ENCODE measurements at regions not wholly inside any gene's neighbourhood (a gene's known extent, or its start where the extent isn't known, plus 50 kb on each side); places are given as distances from the start of the nearest gene placed in this dataset.

DNA sequence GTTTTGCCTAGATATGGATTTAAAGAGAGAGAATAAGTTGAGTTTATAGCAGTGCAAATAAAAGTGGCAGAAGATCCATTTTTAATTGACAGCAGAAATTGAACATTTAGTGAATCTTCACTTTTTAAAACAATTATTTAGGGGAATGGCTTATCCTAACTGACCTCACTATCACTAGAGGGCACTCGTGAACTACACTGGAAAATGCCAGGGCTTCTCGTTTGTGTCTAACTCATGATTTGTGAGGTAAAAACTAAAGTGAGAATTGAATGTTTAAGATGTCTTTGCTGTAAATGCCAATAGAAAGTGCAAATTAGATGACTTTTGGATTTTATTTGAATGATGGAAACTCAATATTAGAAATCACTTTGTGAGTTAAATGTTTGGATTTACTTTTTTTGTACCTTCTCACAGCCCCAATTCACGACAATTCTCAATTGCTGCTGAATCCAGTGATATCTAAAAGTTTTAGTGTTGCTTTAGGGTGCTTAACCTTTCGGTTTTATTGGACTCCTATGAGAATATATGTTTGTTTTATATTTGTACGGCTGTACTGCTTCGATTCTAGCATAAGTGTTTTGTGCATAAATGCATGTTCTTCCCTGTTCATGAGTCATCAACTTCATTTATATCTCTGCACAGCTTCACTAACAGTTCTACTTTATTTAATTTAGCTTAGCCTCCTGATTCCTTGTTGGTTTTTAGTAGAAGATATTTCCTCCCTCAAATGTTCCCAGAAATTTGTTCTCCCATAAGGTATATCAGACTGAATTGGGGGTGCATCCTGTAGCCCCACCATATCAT lies 462.1 kb downstream of the MFSD1 start:
- Histone ChIP-seq H3K27me3 (ENCODE audit: low read depth) (no peaks in the 10 kb centered on the region), H3K4me1 (no peaks in the 10 kb centered on the region), H3K36me3 (no peaks in the 10 kb centered on the region), H3K27ac (no peak overlapping the region), H3K4me3 (no peak overlapping the region), H3K9me3 (no peaks in the 10 kb centered on the region)
- ATAC-seq: peak in 1 of 2 donors; percentile 69
- TF ChIP-seq, protein P1, sequence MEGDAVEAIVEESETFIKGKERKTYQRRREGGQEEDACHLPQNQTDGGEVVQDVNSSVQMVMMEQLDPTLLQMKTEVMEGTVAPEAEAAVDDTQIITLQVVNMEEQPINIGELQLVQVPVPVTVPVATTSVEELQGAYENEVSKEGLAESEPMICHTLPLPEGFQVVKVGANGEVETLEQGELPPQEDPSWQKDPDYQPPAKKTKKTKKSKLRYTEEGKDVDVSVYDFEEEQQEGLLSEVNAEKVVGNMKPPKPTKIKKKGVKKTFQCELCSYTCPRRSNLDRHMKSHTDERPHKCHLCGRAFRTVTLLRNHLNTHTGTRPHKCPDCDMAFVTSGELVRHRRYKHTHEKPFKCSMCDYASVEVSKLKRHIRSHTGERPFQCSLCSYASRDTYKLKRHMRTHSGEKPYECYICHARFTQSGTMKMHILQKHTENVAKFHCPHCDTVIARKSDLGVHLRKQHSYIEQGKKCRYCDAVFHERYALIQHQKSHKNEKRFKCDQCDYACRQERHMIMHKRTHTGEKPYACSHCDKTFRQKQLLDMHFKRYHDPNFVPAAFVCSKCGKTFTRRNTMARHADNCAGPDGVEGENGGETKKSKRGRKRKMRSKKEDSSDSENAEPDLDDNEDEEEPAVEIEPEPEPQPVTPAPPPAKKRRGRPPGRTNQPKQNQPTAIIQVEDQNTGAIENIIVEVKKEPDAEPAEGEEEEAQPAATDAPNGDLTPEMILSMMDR (IDR thresholded peaks at IDR 0.05): peak; percentile 58
- no peak for DNase-seq
- intact Hi-C loops (cut with DNase I): loop anchor here (10.0 kb wide), 1 partner anchor 541 kb away; no protein-coding TSS in a partner anchor

DNA sequence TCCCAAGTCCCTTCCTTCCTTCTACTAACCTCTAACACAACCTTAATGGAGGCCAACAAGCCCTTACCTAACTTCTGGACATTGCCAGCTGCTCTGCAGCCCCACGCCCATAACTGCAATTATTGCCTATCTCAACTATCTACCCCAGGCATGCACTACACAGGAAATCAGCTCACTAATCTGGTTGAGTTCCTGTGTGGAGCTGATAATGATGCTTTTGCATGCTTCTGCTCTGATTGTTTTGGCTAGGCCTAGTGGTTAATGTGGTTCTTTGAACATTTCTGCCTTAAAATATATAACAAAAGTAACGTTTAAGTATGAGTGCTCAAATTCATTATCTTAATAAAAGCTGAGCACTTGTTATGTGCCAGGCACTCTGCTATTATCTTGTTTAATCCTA lies 463.9 kb downstream of the MFSD1 start:
- no peak for ATAC-seq
- no peak for DNase-seq
- H3K4me3 ChIP-seq: no peak overlapping the region
- H3K4me1 ChIP-seq: no peaks in the 10 kb centered on the region
- no peaks in the 10 kb centered on the region for H3K27me3 ChIP-seq (ENCODE audit: low read depth)
- intact Hi-C loops (cut with DNase I): loop anchor here (10.0 kb wide), 1 partner anchor 539 kb away; no protein-coding TSS in a partner anchor
- no peaks in the 10 kb centered on the region for H3K9me3 ChIP-seq
- TF ChIP-seq, protein P1 (IDR thresholded peaks at IDR 0.05): no peak
- no peak overlapping the region for H3K27ac ChIP-seq
- H3K36me3 ChIP-seq: no peaks in the 10 kb centered on the region

DNA sequence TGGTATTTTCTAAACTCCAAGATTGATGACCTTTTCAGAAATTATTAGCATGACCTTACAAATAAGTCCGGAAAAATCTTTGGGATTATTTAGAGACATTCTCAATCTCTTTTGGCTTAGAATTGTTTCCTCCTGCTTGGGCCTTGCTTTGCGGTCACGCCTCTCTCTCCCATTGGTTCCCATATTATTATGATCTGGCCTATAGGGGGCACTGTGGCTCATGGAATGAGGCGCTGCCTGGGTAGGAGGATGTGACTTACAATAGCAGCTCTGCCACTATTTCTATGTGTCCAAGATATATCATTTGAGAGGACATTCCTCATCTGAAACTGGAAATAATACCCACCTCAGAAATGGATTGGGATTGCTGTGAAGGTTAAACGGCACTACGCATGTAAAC lies 464.9 kb downstream of the MFSD1 start:
- DNase-seq (no peak), ATAC-seq (no peak)
- H3K4me1 ChIP-seq: no peaks in the 10 kb centered on the region
- no peaks in the 10 kb centered on the region for H3K36me3 ChIP-seq
- H3K27me3 ChIP-seq (ENCODE audit: low read depth): no peaks in the 10 kb centered on the region
- intact Hi-C loops (cut with DNase I): loop anchor here (10.0 kb wide), 1 partner anchor 538 kb away; no protein-coding TSS in a partner anchor
- TF ChIP-seq, protein P1 (IDR thresholded peaks at IDR 0.05): peak; percentile 25
- H3K9me3 ChIP-seq: no peaks in the 10 kb centered on the region
- no peak overlapping the region for H3K27ac ChIP-seq
- H3K4me3 ChIP-seq: no peak overlapping the region

DNA sequence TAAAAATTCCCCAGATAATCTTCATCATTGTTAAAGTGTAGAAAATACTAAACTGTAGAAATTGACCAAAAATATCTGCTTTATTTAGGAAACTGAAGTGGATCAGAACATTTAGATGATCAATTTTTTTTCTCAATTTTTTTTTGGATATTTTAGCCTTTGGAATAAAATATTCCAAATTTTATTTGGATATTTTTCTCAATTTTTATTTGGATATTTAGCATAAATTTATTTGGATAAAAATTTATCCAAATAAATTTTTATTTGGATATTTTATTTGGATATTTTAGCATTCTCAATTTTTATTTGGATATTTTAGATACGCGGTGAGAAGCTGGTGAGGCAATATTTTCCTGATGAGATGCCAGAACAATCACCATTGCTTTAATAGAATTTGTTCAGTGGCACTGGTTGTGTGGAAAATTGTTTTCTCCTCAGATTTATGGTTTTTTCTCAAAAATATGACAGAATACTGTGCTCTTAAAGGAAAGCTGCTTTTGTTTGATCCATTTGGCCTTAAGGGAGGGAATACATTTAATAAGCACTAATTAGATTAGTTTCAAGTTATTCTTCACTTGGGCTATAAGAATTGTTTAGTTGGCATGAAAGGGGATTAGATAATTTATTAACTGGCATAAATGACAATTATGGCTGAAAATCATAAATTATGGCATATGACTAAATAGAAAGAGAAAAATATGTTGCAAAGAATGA lies 470.1 kb downstream of the MFSD1 start:
- no peak for DNase-seq
- H3K27ac ChIP-seq: no peak overlapping the region
- ATAC-seq: no peak
- H3K36me3 ChIP-seq: no peaks in the 10 kb centered on the region
- no peaks in the 10 kb centered on the region for H3K4me1 ChIP-seq
- no peaks in the 10 kb centered on the region for H3K27me3 ChIP-seq (ENCODE audit: low read depth)
- intact Hi-C loops (cut with DNase I): no loop called here
- H3K9me3 ChIP-seq: no peaks in the 10 kb centered on the region
- TF ChIP-seq, protein P1 (IDR thresholded peaks at IDR 0.05): no peak
- H3K4me3 ChIP-seq: no peak overlapping the region

DNA sequence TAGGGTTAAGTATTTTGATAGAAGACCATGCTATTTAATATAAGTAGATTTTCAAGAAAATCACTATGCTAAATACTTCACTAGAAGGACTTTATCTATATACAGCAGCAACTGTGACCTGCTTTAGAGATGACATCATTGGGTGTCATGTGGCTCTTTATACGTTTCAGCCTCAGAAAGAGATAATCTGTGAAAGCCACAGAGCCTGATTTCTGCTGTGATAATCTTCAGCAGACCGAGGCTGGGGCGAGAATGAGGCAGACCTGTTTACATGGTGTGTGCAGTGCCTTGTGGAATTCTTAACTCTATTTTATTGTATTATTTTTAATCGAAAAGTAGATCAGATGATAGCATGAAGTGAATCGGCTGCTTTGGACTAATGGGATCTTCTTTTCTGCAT lies 471.2 kb downstream of the MFSD1 start:
- H3K9me3 ChIP-seq: no peaks in the 10 kb centered on the region
- H3K27me3 ChIP-seq (ENCODE audit: low read depth): no peaks in the 10 kb centered on the region
- no peak for ATAC-seq
- no peak for DNase-seq
- H3K36me3 ChIP-seq: no peaks in the 10 kb centered on the region
- H3K4me1 ChIP-seq: no peaks in the 10 kb centered on the region
- intact Hi-C loops (cut with DNase I): no loop called here
- H3K4me3 ChIP-seq: no peak overlapping the region
- H3K27ac ChIP-seq: no peak overlapping the region
- TF ChIP-seq, protein P1 (IDR thresholded peaks at IDR 0.05): no peak
